ENCODE measurements at regions not wholly inside any gene's neighbourhood (a gene's known extent, or its start where the extent isn't known, plus 50 kb on each side); places are given as distances from the start of the nearest gene placed in this dataset.
"Not testable (repeated sequence)": the region's sequence is repeated elsewhere in the genome, so short reads cannot be mapped to it uniquely, and the experiment has no call there.

DNA sequence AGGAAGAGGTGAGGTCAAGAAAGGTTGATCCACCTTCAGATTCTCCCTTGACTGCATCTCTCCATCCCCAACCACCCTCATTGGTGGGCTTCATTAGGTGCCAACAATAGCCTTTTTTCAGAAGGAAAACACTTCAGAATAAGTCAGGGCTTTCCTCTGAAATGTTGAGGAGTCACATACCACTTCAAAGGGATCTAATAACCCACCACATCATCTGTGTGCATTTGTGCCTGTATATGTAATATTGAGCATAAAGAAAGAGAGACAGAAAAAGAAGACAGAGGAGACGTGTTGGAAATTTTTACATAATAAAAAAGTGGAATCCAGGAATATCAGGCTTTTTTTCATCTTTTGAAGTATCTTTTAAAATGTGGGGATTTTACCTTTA lies 209.1 kb upstream of the SLC7A11 start:
- intact Hi-C loops (cut with micrococcal nuclease), result no loop called here
- ATAC-seq (no peak), DNase-seq (no peak)

DNA sequence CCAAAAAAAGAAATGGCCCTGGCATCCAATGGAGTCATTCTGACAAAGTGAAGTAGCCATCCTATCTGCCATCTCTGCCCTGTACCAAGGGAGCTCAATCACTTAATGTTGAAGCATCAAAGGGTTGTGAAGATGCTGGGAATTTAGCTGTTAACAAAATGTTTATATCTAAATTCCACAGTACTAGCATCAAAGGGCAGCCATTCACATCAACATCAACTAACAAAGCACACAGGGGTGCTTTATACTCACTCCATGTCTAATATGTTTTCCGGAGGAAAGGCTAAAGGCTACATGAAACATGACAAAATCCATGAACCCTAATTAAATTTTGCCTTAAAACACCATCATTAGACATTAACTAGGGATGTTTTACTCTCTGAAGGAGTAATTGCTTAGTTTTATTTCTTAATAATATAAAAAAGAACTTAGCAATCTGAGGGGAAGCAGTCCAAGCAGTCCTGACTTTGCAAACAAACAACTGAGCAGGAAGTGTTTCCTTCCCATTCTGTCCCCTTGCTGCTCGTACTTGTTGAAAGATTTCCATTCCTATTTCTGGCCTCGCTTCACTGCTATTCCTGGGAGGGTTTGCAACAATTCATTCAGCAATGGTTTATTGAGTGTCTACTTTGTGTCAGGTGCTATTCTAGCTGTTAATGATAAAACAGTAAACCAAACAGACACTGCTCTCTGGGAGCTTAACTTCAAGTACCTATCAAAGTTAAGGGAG lies 208.6 kb upstream of the SLC7A11 start:
- no peak for ATAC-seq
- intact Hi-C loops (cut with micrococcal nuclease), result no loop called here
- no peak for DNase-seq

- intact Hi-C loops (cut with micrococcal nuclease), result no loop called here
- DNase-seq, result no peak
- no peak for ATAC-seq
Measured at GRCh38 chr4:138449938-138450337, 207.8 kb upstream of the SLC7A11 start.

DNA sequence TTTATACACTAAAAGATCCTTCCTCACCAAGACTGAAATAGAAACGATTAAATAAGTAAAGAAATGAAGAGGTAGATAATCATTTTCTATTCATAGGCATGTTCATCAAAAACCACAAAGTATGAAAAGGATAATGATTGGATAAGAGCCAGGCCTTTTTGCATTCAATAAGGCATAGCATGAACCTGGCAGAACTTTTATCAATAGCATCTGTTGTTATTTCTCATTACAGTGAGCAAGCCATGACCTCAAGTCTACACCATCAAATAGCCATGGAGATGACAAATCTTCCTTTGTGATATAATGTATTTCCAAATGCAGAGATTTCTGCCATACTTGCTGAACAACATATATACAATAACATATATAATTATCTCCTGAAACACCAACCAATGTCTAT lies 206.0 kb upstream of the SLC7A11 start:
- DNase-seq (no peak), ATAC-seq (no peak)
- intact Hi-C loops (cut with micrococcal nuclease), result no loop called here

DNA sequence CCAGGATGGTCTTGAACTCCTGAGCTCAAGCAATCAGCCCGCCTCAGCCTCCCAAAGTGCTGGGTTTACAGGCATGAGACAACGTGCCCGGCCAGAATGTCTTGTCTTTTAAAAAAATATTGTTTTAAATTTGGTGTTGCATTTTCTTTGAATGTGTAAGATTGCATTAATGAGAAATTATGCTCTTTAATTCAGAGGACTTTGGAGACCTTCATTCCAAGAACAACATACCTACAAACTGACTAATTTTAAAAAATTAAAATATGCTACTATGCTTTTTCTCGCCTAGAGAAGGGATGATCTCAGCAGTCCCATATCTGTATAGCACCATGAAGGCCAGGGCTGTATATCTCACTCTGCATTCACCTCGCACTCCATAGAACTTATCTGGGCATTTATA lies 204.3 kb upstream of the SLC7A11 start:
- DNase-seq, result no peak
- ATAC-seq, result no peak
- intact Hi-C loops (cut with micrococcal nuclease), result no loop called here

DNA sequence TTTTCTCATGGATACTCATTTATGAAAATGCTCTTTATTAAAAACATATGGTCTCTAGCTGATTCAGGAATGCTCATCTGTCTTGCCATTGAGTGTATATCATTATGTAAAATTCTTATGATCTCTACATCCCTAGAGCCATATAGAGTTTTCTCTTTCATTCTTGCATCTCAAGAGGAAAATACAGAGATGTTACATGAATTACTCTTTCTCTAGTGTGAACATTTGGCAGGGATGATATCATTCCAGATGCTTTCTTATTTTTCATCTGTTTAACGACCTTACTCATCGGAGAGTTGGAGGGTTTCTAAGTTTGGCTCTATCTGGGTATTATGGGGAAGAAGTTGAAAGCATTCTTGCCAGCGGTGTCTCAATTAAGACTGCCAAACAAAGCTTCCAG lies 202.9 kb upstream of the SLC7A11 start:
- DNase-seq (no peak), ATAC-seq (no peak)
- intact Hi-C loops (cut with micrococcal nuclease), result no loop called here

GRCh38 chr4:138444260-138444659 lies 202.1 kb upstream of the SLC7A11 start:
- no peak for ATAC-seq
- intact Hi-C loops (cut with micrococcal nuclease), result no loop called here

DNA sequence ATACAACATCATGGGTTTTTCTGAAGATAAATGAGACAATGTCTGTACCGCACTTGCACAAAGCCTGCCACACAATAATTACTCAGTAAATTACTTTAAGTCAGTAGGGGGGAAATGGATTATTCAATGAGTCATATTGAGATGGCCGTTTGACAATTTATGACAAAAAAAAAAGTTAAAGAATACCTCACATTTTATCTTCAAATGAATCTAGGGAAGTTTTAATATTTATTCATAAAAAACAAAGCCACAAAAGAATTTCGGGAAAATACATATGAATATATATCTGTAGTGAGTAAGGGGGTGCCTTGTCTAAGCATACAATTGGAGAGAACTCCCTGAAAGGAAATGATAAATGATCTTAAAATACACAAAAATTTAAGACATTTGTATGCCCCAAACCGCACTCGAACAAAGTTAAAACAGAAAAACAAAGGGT lies 197.0 kb upstream of the SLC7A11 start:
- no peak for DNase-seq
- ATAC-seq, result no peak
- intact Hi-C loops (cut with micrococcal nuclease), result no loop called here

More at GRCh38 chr4:138444260-138444659, 202.1 kb upstream of the SLC7A11 start:
- DNase-seq, result no peak

GRCh38 chr4:138438608-138439007 lies 196.5 kb upstream of the SLC7A11 start:
- DNase-seq, result no peak
- no peak for ATAC-seq
- intact Hi-C loops (cut with micrococcal nuclease), result no loop called here

- DNase-seq, result no peak
- intact Hi-C loops (cut with micrococcal nuclease), result no loop called here
Measured at GRCh38 chr4:138437263-138437851, 195.2 kb upstream of the SLC7A11 start.

GRCh38 chr4:138435733-138436132 lies 193.6 kb upstream of the SLC7A11 start:
- ATAC-seq; intact Hi-C loops (cut with micrococcal nuclease); DNase-seq: not testable (repeated sequence)

More at GRCh38 chr4:138437263-138437851, 195.2 kb upstream of the SLC7A11 start:
- ATAC-seq, result no peak

- intact Hi-C loops (cut with micrococcal nuclease); ATAC-seq; DNase-seq: not testable (repeated sequence)
Measured at GRCh38 chr4:138435046-138435445, 192.9 kb upstream of the SLC7A11 start.

- no peak for ATAC-seq
- DNase-seq, result no peak
- intact Hi-C loops (cut with micrococcal nuclease), result no loop called here
Measured at GRCh38 chr4:138428611-138429010, 186.5 kb upstream of the SLC7A11 start.

GRCh38 chr4:138426786-138427185 lies 184.6 kb upstream of the SLC7A11 start:
- DNase-seq (no peak), ATAC-seq (no peak)
- intact Hi-C loops (cut with micrococcal nuclease), result no loop called here

DNA sequence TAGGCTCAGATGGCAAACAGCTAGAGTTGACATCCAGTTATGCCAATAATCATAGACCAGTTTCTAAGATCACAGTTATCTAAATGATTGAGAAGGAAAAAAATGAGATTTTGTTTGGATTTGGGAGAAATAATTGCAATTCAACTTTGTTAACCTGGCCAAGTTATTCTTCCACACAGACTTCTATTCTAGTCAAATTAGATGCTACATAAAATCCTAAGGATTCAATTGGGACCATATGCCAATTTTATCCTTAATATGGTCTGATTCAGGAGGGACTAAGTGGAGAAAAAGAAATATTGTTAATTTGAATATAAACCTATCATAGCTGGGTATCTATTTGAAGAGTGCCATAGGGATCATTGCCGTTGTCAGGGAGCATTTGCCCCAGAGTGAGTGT lies 178.3 kb upstream of the SLC7A11 start:
- intact Hi-C loops (cut with micrococcal nuclease), result no loop called here
- ATAC-seq (no peak), DNase-seq (no peak)

DNA sequence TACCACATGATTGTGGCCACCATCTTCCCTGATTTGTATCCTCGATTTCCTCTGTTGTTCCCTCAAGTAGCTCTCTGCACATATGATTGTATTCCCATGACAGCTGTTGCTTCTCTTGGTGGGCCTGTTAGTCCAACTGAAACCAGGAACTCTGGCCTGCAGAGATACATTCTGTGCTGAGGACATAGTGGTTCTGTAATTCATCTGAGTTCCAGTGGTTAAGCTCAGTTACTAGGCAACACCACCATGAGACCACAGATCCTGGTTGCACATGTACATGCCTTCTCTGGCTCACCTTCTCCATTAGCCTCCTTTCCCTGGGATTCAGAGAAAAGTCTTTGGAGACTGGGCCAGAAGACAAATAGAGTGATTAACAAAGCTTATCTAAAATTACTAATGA lies 172.1 kb upstream of the SLC7A11 start:
- ATAC-seq (no peak), DNase-seq (no peak)
- intact Hi-C loops (cut with micrococcal nuclease), result no loop called here

DNA sequence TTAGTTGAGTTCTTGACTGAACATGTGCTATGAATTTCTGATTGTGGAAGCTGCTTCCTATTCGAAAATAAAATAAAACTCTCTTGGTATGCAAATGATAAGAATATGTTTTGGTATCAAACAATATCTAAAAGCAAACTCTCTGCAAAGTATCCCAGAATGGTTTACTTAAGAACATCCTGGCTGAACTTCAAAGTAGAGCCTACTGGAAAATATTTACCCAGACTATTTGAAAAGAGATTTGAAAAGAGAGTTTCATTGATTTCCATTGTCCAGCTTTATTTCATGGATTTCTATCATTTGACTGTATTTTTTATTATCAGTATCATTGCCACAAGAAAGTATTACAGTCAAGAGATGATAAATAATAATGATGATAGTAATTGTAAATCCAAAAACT lies 171.1 kb upstream of the SLC7A11 start:
- no peak for DNase-seq
- intact Hi-C loops (cut with micrococcal nuclease), result no loop called here
- ATAC-seq, result no peak

DNA sequence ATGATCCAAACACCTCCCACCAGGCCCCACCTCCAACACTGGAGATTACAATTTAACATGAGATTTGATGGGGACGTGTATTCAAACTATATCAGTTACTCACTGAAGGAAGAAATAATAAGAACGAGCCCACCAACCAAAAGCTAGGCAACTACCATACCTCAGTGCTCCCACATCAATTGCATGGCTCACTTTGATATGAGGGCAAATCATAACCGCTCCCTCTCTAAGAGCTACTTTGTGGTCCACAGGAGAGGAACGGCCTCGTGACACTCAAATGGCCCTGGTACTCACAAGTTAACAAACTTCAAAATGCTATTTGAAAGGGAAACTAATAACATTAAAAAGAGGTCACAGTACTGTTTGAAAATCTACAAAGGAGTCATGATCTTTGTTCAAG lies 170.7 kb upstream of the SLC7A11 start:
- intact Hi-C loops (cut with micrococcal nuclease), result no loop called here
- DNase-seq (no peak), ATAC-seq (no peak)

- ATAC-seq, result peak; percentile 70
- intact Hi-C loops (cut with micrococcal nuclease), result no loop called here
Measured at GRCh38 chr4:138410266-138410665, 168.1 kb upstream of the SLC7A11 start.

GRCh38 chr4:138409670-138410069 lies 167.5 kb upstream of the SLC7A11 start:
- DNase-seq, result no peak
- no peak for ATAC-seq
- intact Hi-C loops (cut with micrococcal nuclease), result no loop called here

More at GRCh38 chr4:138410266-138410665, 168.1 kb upstream of the SLC7A11 start:
- peak; percentile 65 for DNase-seq

GRCh38 chr4:138408758-138409157 lies 166.6 kb upstream of the SLC7A11 start:
- ATAC-seq (no peak), DNase-seq (no peak)
- intact Hi-C loops (cut with micrococcal nuclease), result no loop called here
